ENCODE measurements at regions not wholly inside any gene's neighbourhood (a gene's known extent, or its start where the extent isn't known, plus 50 kb on each side); places are given as distances from the start of the nearest gene placed in this dataset.

DNA sequence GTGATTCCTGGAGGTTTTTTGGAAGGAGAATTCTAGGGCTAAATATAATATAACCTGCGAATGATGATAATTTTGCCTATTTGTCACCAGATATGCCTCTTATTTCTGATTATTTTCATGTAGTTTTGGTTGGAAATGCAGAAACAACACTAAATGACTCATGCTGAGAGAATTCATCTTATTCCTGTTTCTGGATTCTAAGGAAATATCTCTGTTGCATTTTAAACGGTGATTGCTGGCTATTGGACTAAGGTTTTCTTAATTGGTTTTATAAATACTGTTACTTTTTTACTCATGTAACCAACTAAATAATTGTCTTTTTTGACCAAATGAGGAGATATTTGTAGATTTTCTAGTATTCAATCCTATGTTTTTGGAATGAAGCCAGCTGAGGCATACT lies 204.9 kb upstream of the NPSR1 start:
- TF ChIP-seq, protein P1, sequence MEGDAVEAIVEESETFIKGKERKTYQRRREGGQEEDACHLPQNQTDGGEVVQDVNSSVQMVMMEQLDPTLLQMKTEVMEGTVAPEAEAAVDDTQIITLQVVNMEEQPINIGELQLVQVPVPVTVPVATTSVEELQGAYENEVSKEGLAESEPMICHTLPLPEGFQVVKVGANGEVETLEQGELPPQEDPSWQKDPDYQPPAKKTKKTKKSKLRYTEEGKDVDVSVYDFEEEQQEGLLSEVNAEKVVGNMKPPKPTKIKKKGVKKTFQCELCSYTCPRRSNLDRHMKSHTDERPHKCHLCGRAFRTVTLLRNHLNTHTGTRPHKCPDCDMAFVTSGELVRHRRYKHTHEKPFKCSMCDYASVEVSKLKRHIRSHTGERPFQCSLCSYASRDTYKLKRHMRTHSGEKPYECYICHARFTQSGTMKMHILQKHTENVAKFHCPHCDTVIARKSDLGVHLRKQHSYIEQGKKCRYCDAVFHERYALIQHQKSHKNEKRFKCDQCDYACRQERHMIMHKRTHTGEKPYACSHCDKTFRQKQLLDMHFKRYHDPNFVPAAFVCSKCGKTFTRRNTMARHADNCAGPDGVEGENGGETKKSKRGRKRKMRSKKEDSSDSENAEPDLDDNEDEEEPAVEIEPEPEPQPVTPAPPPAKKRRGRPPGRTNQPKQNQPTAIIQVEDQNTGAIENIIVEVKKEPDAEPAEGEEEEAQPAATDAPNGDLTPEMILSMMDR (IDR thresholded peaks at IDR 0.05; ENCODE audit: low read depth, low read length) = no peak
- no peak for TF ChIP-seq EZH2phosphoT487 (IDR thresholded peaks at IDR 0.05; ENCODE audit: low read depth)
